OCI-LY1 (cell line): ENCODE measurements at regions not wholly inside any gene's neighbourhood (a gene's known extent, or its start where the extent isn't known, plus 50 kb on each side); places are given as distances from the start of the nearest gene placed in this dataset.
"Not testable (repeated sequence)": the region's sequence is repeated elsewhere in the genome, so short reads cannot be mapped to it uniquely, and the experiment has no call there.

Experiments
- H2AFZ ChIP-seq: fragments of 200-600 bp; sonication (generic), shearing (Covaris generic); 2 replicates; pipeline ENCODE4 v1.6.0; 2014; ENCODE audit warnings: antibody characterized with exemption, mild to moderate bottlenecking, low read length
- H3F3A ChIP-seq: fragments of 200-600 bp; sonication (generic), shearing (Covaris generic); 2 replicates; pipeline ENCODE4 v1.6.0; 2014; ENCODE audit warnings: mild to moderate bottlenecking, antibody characterized with exemption, low read length, moderate library complexity; ENCODE audit not compliant: insufficient read depth
- H3K27ac ChIP-seq: fragments of 200-600 bp; sonication (generic); 2 replicates; pipeline ENCODE4 v1.5.1; 2014; ENCODE audit warnings: low read length, mixed run types, mild to moderate bottlenecking, low read depth; ENCODE audit not compliant: poor library complexity, severe bottlenecking
- H3K27me3 ChIP-seq: fragments of 200-600 bp; sonication (generic); 2 replicates; pipeline ENCODE4 v1.6.0; 2014; ENCODE audit warnings: antibody characterized with exemption, mild to moderate bottlenecking, low read length, moderate library complexity; ENCODE audit not compliant: insufficient read depth
- H3K36me3 ChIP-seq: fragments of 200-600 bp; sonication (generic); 2 replicates; pipeline ENCODE4 v1.6.1; 2014; ENCODE audit warnings: mild to moderate bottlenecking, antibody characterized with exemption, low read length, moderate library complexity, mixed read lengths; ENCODE audit not compliant: insufficient read depth
- H3K4me1 ChIP-seq: fragments of 200-600 bp; sonication (generic); 2 replicates; pipeline ENCODE4 v1.5.1; 2014; ENCODE audit warnings: mild to moderate bottlenecking, low read length, moderate library complexity; ENCODE audit not compliant: insufficient read depth, severe bottlenecking
- H3K4me2 ChIP-seq: fragments of 200-600 bp; sonication (generic), shearing (Covaris generic); 2 replicates; pipeline ENCODE4 v1.6.1; 2014; ENCODE audit warnings: low read length
- H3K4me3 ChIP-seq: fragments of 200-600 bp; sonication (generic); 2 replicates; pipeline ENCODE4 v1.5.1; 2014; ENCODE audit warnings: low read length, low read depth, mild to moderate bottlenecking, mixed read lengths; ENCODE audit not compliant: poor library complexity, severe bottlenecking
- H3K79me2 ChIP-seq: fragments of 200-600 bp; shearing (Covaris generic); 2 replicates; pipeline ENCODE4 v1.6.1; 2016; ENCODE audit warnings: mixed run types, low read length, mixed read lengths; ENCODE audit not compliant: insufficient read depth
- H3K9ac ChIP-seq: fragments of 200-600 bp; sonication (generic), shearing (Covaris generic); 2 replicates; pipeline ENCODE4 v1.6.1; 2014; ENCODE audit warnings: mild to moderate bottlenecking, low read length, mixed read lengths
- H3K9me2 ChIP-seq: fragments of 200-600 bp; sonication (generic), shearing (Covaris generic); 2 replicates; pipeline ENCODE4 v1.6.1; 2014; ENCODE audit warnings: low read depth, mild to moderate bottlenecking, low read length, mixed read lengths
- H3K9me3 ChIP-seq: fragments of 200-600 bp; shearing (Covaris generic); 2 replicates; pipeline ENCODE4 v1.6.1; 2014; ENCODE audit warnings: low read length, mixed read lengths
- H4K20me1 ChIP-seq: fragments of 200-600 bp; sonication (generic), shearing (Covaris generic); 2 replicates; pipeline ENCODE4 v1.6.0; 2016; ENCODE audit warnings: mild to moderate bottlenecking, low read length; ENCODE audit not compliant: insufficient read depth

- H3K36me3 ChIP-seq, H3K27me3 ChIP-seq, H3F3A ChIP-seq, H3K4me2 ChIP-seq, H3K9me3 ChIP-seq, H3K9ac ChIP-seq, H3K9me2 ChIP-seq, H3K4me1 ChIP-seq, H2AFZ ChIP-seq, H4K20me1 ChIP-seq, H3K79me2 ChIP-seq, H3K27ac ChIP-seq, H3K4me3 ChIP-seq: not testable (repeated sequence)
Observed at GRCh38 chr15:44829150-44829549, 92.8 kb downstream of the TRIM69 start.

- H4K20me1 ChIP-seq, H3F3A ChIP-seq, H3K79me2 ChIP-seq, H2AFZ ChIP-seq, H3K9ac ChIP-seq, H3K9me2 ChIP-seq, H3K4me3 ChIP-seq, H3K4me1 ChIP-seq, H3K4me2 ChIP-seq, H3K27me3 ChIP-seq, H3K36me3 ChIP-seq, H3K27ac ChIP-seq, H3K9me3 ChIP-seq: not testable (repeated sequence)
Observed at GRCh38 chr15:44830692-44831408, 94.5 kb downstream of the TRIM69 start.

GRCh38 chr15:44831409-44831741, 95.0 kb downstream of the TRIM69 start:
- H2AFZ ChIP-seq, H3K79me2 ChIP-seq, H3K9me2 ChIP-seq, H3K4me1 ChIP-seq, H3K36me3 ChIP-seq, H3K27ac ChIP-seq, H3K4me2 ChIP-seq, H3K4me3 ChIP-seq, H4K20me1 ChIP-seq, H3K9me3 ChIP-seq, H3F3A ChIP-seq, H3K27me3 ChIP-seq, H3K9ac ChIP-seq: not testable (repeated sequence)

GRCh38 chr15:44832133-44832532, 95.8 kb downstream of the TRIM69 start:
- H4K20me1 ChIP-seq, H3K4me1 ChIP-seq, H3K4me3 ChIP-seq, H3K9me3 ChIP-seq, H3K27me3 ChIP-seq, H3K79me2 ChIP-seq, H3F3A ChIP-seq, H3K36me3 ChIP-seq, H3K9ac ChIP-seq, H3K27ac ChIP-seq, H3K4me2 ChIP-seq, H2AFZ ChIP-seq, H3K9me2 ChIP-seq: not testable (repeated sequence)

DNA sequence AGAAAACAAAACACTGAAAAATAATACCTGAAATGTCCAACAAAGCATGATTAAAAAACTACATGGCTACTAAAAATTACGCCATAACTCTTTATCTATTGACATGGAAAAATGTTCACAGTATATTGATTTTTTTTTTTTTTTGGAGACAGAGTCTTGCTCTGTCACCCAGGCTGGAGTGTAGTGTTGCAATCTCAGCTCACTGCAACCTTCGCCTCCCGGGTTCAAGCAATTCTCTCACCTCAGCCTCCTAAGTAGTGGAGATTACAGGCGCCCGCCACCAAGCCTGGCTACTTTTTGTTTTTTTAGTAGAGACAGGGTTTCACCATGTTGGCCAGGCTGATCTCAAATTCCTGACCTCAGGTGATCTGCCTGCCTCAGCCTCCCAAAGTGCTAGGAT, 96.8 kb downstream of the TRIM69 start:
- not testable (repeated sequence) for H3K9ac ChIP-seq, H3K4me2 ChIP-seq, H3F3A ChIP-seq, H3K27ac ChIP-seq, H3K36me3 ChIP-seq, H3K4me3 ChIP-seq, H3K79me2 ChIP-seq, H4K20me1 ChIP-seq, H3K27me3 ChIP-seq, H2AFZ ChIP-seq, H3K4me1 ChIP-seq, H3K9me3 ChIP-seq, H3K9me2 ChIP-seq

DNA sequence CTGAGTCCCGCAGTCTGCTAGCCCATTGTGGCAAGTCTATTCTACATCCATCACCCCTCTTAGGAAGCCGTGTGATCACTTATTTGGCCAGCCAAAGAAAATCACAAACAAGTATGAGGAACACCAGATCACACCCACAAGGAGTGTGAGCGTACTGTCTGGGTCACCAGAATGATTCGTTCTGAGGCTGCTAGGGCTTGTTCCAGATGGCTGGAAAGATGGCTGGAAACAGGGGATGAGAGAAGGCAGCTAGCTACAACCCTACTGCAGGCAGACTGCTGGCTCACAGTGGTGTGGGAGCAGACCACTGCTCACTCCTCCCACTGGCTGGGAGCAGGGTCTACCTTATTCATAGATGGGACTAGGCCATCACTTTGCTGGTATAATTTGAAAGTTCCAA, 97.4 kb downstream of the TRIM69 start:
- H3K27me3 ChIP-seq, H3K36me3 ChIP-seq, H3K9me3 ChIP-seq, H2AFZ ChIP-seq, H3K4me2 ChIP-seq, H3K4me3 ChIP-seq, H3K27ac ChIP-seq, H3K79me2 ChIP-seq, H3K9me2 ChIP-seq, H3K9ac ChIP-seq, H3F3A ChIP-seq, H4K20me1 ChIP-seq, H3K4me1 ChIP-seq: not testable (repeated sequence)

GRCh38 chr15:44835082-44835481, 98.8 kb downstream of the TRIM69 start:
- not testable (repeated sequence) for H3K4me2 ChIP-seq, H3K4me1 ChIP-seq, H3K27me3 ChIP-seq, H3K27ac ChIP-seq, H3K36me3 ChIP-seq, H3F3A ChIP-seq, H3K9me2 ChIP-seq, H3K4me3 ChIP-seq, H3K9ac ChIP-seq, H3K79me2 ChIP-seq, H2AFZ ChIP-seq, H3K9me3 ChIP-seq, H4K20me1 ChIP-seq
